Upper lobe of left lung (tissue), 4 donors: ENCODE measurements at regions not wholly inside any gene's neighbourhood (a gene's known extent, or its start where the extent isn't known, plus 50 kb on each side); places are given as distances from the start of the nearest gene placed in this dataset.

Experiments used
- EP300 ChIP-seq, 4 donors: sonication (generic); formaldehyde crosslinking; IDR thresholded peaks; one replicate each; pipeline ENCODE4 v1.5.1; 2017; ENCODE audit warnings: antibody characterized with exemption in 4 of 4, control low read depth in 2 of 4
- POLR2A ChIP-seq, 4 donors: fragments of 450-650 bp; IDR thresholded peaks; one replicate each; pipeline ENCODE4 v1.5.1; 2016 to 2017; ENCODE audit warnings: antibody characterized with exemption in 4 of 4, mild to moderate bottlenecking in 2 of 4
- TF ChIP-seq, protein P1 (sequence below), 6 experiments: fragments of 450-650 bp in 4 of 6; fragments of 200-600 bp in 2 of 6; sonication (generic) in 2 of 6; IDR thresholded peaks; one replicate each; pipeline ENCODE4 v1.5.1; 2016 to 2019; ENCODE audit warnings: antibody characterized with exemption in 6 of 6

DNA sequence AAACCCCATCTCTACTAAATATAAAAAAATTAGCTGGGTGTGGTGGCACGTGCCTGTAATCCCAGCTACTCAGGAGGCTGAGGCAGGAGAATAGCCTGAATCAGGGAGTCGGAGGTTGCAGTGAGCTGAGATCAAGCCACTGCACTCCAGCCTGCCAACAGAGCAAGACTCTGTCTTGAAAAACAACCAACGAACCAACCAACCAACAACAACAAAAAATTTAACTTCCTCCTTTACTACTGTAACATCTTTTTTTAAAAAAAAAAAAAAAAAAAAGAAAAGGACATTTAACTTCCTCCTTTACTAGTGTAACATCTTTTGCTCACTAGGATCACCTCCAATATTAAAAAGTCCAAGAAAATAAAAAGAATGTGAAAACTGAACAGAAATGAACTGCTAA, 92.3 kb upstream of the TMEM168 start:
- TF ChIP-seq POLR2A (IDR thresholded peaks at IDR 0.05) (no peak), EP300 (IDR thresholded peaks at IDR 0.05) (no peak)
- TF ChIP-seq, protein P1, sequence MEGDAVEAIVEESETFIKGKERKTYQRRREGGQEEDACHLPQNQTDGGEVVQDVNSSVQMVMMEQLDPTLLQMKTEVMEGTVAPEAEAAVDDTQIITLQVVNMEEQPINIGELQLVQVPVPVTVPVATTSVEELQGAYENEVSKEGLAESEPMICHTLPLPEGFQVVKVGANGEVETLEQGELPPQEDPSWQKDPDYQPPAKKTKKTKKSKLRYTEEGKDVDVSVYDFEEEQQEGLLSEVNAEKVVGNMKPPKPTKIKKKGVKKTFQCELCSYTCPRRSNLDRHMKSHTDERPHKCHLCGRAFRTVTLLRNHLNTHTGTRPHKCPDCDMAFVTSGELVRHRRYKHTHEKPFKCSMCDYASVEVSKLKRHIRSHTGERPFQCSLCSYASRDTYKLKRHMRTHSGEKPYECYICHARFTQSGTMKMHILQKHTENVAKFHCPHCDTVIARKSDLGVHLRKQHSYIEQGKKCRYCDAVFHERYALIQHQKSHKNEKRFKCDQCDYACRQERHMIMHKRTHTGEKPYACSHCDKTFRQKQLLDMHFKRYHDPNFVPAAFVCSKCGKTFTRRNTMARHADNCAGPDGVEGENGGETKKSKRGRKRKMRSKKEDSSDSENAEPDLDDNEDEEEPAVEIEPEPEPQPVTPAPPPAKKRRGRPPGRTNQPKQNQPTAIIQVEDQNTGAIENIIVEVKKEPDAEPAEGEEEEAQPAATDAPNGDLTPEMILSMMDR (IDR thresholded peaks at IDR 0.05), result no peak
